Osteoblast (primary cell): ENCODE measurements at regions not wholly inside any gene's neighbourhood (a gene's known extent, or its start where the extent isn't known, plus 50 kb on each side); places are given as distances from the start of the nearest gene placed in this dataset.

Experiments used
- DNase-seq: peaks from one replicate; pipeline ENCODE4 v3.0.0; 2011; ENCODE audit warnings: low spot score, mixed read lengths; ENCODE audit not compliant: insufficient read length; ENCODE audit errors: missing footprints
- H2AFZ ChIP-seq: 2 replicates; pipeline ENCODE4 v1.6.0; 2011; ENCODE audit warnings: mild to moderate bottlenecking, low read length
- H3K27ac ChIP-seq: 2 replicates; pipeline ENCODE4 v1.5.1; 2011; ENCODE audit warnings: mild to moderate bottlenecking, low read depth, low read length, moderate library complexity
- H3K27me3 ChIP-seq: 2 replicates; pipeline ENCODE4 v1.6.0; 2012; ENCODE audit warnings: mild to moderate bottlenecking, control low read depth, inconsistent platforms, low read length, moderate library complexity; ENCODE audit not compliant: insufficient read depth
- H3K36me3 ChIP-seq: 2 replicates; pipeline ENCODE4 v1.5.1; 2011; ENCODE audit warnings: mild to moderate bottlenecking, low read length, control low read depth, moderate library complexity; ENCODE audit not compliant: insufficient read depth
- H3K4me1 ChIP-seq: 2 replicates; pipeline ENCODE4 v1.5.1; 2011; ENCODE audit warnings: mild to moderate bottlenecking, low read length, control low read depth, moderate library complexity; ENCODE audit not compliant: insufficient read depth
- H3K4me2 ChIP-seq: 2 replicates; pipeline ENCODE4 v1.6.0; 2011; ENCODE audit warnings: mild to moderate bottlenecking, low read length; ENCODE audit not compliant: insufficient read depth
- H3K4me3 ChIP-seq: fragments of 200-600 bp; sonication (generic); 3 replicates; pipeline ENCODE4 v1.5.1; 2012; ENCODE audit warnings: mild to moderate bottlenecking, low read length, inconsistent platforms; ENCODE audit not compliant: insufficient read depth
- H3K79me2 ChIP-seq: 2 replicates; pipeline ENCODE4 v1.6.0; 2012; ENCODE audit warnings: mild to moderate bottlenecking, low read length, control low read depth, inconsistent platforms; ENCODE audit not compliant: insufficient read depth
- H3K9me3 ChIP-seq: 2 replicates; pipeline ENCODE4 v1.5.1; 2011; ENCODE audit warnings: low read depth, low read length, control low read depth
- H4K20me1 ChIP-seq: 2 replicates; pipeline ENCODE4 v1.6.0; 2012; ENCODE audit warnings: mild to moderate bottlenecking, low read length, control low read depth; ENCODE audit not compliant: insufficient read depth
- CTCF ChIP-seq: IDR thresholded peaks from 2 replicates; pipeline ENCODE4 v1.5.1; 2011; ENCODE audit warnings: mild to moderate bottlenecking, low read depth, low read length, moderate library complexity; ENCODE audit errors: extremely low read depth

GRCh38 chr3:127351775-127352350, 64.0 kb upstream of the PRR20G start:
- Histone ChIP-seq H2AFZ (no peak overlapping the region), H3K4me3 (no peak overlapping the region), H3K36me3 (no peaks in the 10 kb centered on the region), H4K20me1 (no peaks in the 10 kb centered on the region), H3K27me3 (peaks cover 7% of the 10 kb centered on the region), H3K9me3 (peaks cover 3% of the 10 kb centered on the region), H3K79me2 (no peaks in the 10 kb centered on the region), H3K4me2 (no peak overlapping the region), H3K27ac (no peak overlapping the region), H3K4me1 (no peaks in the 10 kb centered on the region)
- no peak for DNase-seq
- no peak for TF ChIP-seq CTCF

GRCh38 chr3:127351321-127351720, 63.5 kb upstream of the PRR20G start:
- no peak for DNase-seq
- Histone ChIP-seq H3K79me2 (no peaks in the 10 kb centered on the region), H3K4me2 (no peak overlapping the region), H2AFZ (no peak overlapping the region), H3K36me3 (no peaks in the 10 kb centered on the region), H3K4me3 (no peak overlapping the region), H3K9me3 (no peaks in the 10 kb centered on the region), H3K27ac (no peak overlapping the region), H3K4me1 (no peaks in the 10 kb centered on the region), H3K27me3 (peaks cover 7% of the 10 kb centered on the region), H4K20me1 (no peaks in the 10 kb centered on the region)
- TF ChIP-seq CTCF, result no peak

GRCh38 chr3:127350172-127351050, 62.6 kb upstream of the PRR20G start:
- H4K20me1 ChIP-seq, result no peaks in the 10 kb centered on the region
- DNase-seq, result no peak

More at GRCh38 chr3:127350172-127351050, 62.6 kb upstream of the PRR20G start:
- Histone ChIP-seq H3K4me2 (no peak overlapping the region), H3K27ac (no peak overlapping the region), H3K27me3 (peaks cover 7% of the 10 kb centered on the region), H3K4me1 (no peaks in the 10 kb centered on the region), H2AFZ (no peak overlapping the region), H3K9me3 (no peaks in the 10 kb centered on the region), H3K4me3 (no peak overlapping the region), H3K36me3 (no peaks in the 10 kb centered on the region), H3K79me2 (no peaks in the 10 kb centered on the region)
- TF ChIP-seq CTCF, result no peak
